Neural progenitor cell (in vitro differentiated cells): ENCODE measurements at regions not wholly inside any gene's neighbourhood (a gene's known extent, or its start where the extent isn't known, plus 50 kb on each side); places are given as distances from the start of the nearest gene placed in this dataset.
A peak's percentile ranks its signal among the peaks of the same experiment; 100 is the strongest.

ENCODE experiments used
- DNase-seq: peaks from one replicate; pipeline ENCODE4 v3.0.0-alpha.2; 2016; ENCODE audit warnings: low spot score
- H2AFZ ChIP-seq: fragments of 200-600 bp; sonication (generic); replicated peaks from 2 replicates; pipeline ENCODE4 v1.6.1; 2016; ENCODE audit warnings: antibody characterized with exemption
- H3F3A ChIP-seq: fragments of 200-600 bp; sonication (generic); 2 replicates; pipeline ENCODE4 v1.6.1; 2016; ENCODE audit warnings: antibody characterized with exemption, low read depth
- H3K27ac ChIP-seq: fragments of 200-600 bp; sonication (generic); 2 replicates; pipeline ENCODE4 v1.5.1; 2016; ENCODE audit warnings: mild to moderate bottlenecking
- H3K27me3 ChIP-seq: fragments of 200-600 bp; sonication (generic); 2 replicates; pipeline ENCODE4 v1.6.1; 2016; ENCODE audit warnings: mild to moderate bottlenecking, moderate library complexity
- H3K36me3 ChIP-seq: fragments of 200-600 bp; sonication (generic); 2 replicates; pipeline ENCODE4 v1.5.1; 2016
- H3K4me1 ChIP-seq: fragments of 200-600 bp; sonication (generic); 2 replicates; pipeline ENCODE4 v1.6.1; 2016; ENCODE audit warnings: mixed run types
- H3K4me2 ChIP-seq: fragments of 200-600 bp; sonication (generic); 2 replicates; pipeline ENCODE4 v1.6.1; 2016
- H3K4me3 ChIP-seq: fragments of 200-600 bp; sonication (generic); 2 replicates; pipeline ENCODE4 v1.5.1; 2016
- H3K79me2 ChIP-seq: fragments of 200-600 bp; sonication (generic); 2 replicates; pipeline ENCODE4 v1.6.1; 2016; ENCODE audit warnings: low read depth
- H3K9ac ChIP-seq: fragments of 200-600 bp; sonication (generic); 2 replicates; pipeline ENCODE4 v1.6.1; 2016
- H3K9me3 ChIP-seq: fragments of 200-600 bp; sonication (generic); 2 replicates; pipeline ENCODE4 v1.5.1; 2016; ENCODE audit warnings: low read depth
- H4K20me1 ChIP-seq: fragments of 200-600 bp; sonication (generic); 2 replicates; pipeline ENCODE4 v1.6.1; 2016; ENCODE audit warnings: low read depth
- H3K27ac Mint-ChIP-seq: 3 replicates; pipeline ENCODE4 v1.8.0; 2021; ENCODE audit warnings: mixed read lengths
- H3K27me3 Mint-ChIP-seq: 2 replicates; pipeline ENCODE4 v1.8.0; 2022; ENCODE audit warnings: low read depth, mild to moderate bottlenecking, inconsistent platforms, moderate library complexity, mixed read lengths; ENCODE audit not compliant: insufficient read depth
- H3K36me3 Mint-ChIP-seq: 3 replicates; pipeline ENCODE4 v1.8.0; 2021; ENCODE audit warnings: mixed read lengths
- H3K4me1 Mint-ChIP-seq: 3 replicates; pipeline ENCODE4 v1.8.0; 2021; ENCODE audit warnings: mixed read lengths
- H3K4me3 Mint-ChIP-seq: 3 replicates; pipeline ENCODE4 v1.8.0; 2021; ENCODE audit warnings: mild to moderate bottlenecking, moderate library complexity, mixed read lengths
- H3K9me3 Mint-ChIP-seq: 3 replicates; pipeline ENCODE4 v1.8.0; 2020; ENCODE audit warnings: mixed read lengths
- EZH2 ChIP-seq: fragments of 200-600 bp; sonication (generic); IDR thresholded peaks from 2 replicates; pipeline ENCODE4 v1.6.1; 2017; ENCODE audit warnings: antibody characterized with exemption, mild to moderate bottlenecking, moderate library complexity
- EZH2phosphoT487 ChIP-seq: fragments of 200-600 bp; sonication (generic); IDR thresholded peaks from 2 replicates; pipeline ENCODE4 v1.6.1; 2017; ENCODE audit warnings: antibody characterized with exemption
- TF ChIP-seq, protein P1 (sequence below): fragments of 200-600 bp; sonication (generic); IDR thresholded peaks from 2 replicates; pipeline ENCODE4 v1.5.1; 2017; ENCODE audit warnings: antibody characterized with exemption, mild to moderate bottlenecking

DNA sequence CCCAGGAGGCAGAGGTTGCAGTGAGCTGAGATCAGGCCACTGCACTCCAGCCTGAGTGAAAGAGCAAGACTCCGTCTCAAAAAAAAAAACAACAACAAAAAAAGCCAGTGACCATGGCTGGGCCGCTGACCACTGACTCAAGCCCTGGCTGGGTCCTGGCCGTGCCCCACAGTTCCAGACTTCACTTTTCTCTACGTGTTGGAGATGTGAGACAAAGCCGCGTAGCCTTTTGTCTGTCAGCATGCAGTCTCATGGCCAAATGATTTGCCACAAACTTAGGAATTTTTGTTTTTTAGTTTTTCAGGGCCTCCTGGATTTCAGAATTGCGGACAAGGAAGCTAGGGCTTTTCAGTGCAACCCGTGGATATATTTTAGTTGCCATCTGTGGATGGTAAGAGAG is 89.3 kb upstream of the CIBAR2 start:
- peaks cover 7% of the 10 kb centered on the region for H3K27me3 Mint-ChIP-seq
- H3K9ac ChIP-seq: no peak overlapping the region
- no peaks in the 10 kb centered on the region for H3K9me3 Mint-ChIP-seq
- peaks cover 67% of the 10 kb centered on the region for H3K4me1 Mint-ChIP-seq
- no peaks in the 10 kb centered on the region for H3K9me3 ChIP-seq
- no peaks in the 10 kb centered on the region for H3K79me2 ChIP-seq
- no peaks in the 10 kb centered on the region for H4K20me1 ChIP-seq
- H3K27ac ChIP-seq: peak overlapping the region; percentile 58
- H2AFZ ChIP-seq: no peak overlapping the region
- peak overlapping the region; percentile 9 for H3K4me2 ChIP-seq
- no peak for TF ChIP-seq EZH2
- TF ChIP-seq EZH2phosphoT487: no peak
- TF ChIP-seq, protein P1, sequence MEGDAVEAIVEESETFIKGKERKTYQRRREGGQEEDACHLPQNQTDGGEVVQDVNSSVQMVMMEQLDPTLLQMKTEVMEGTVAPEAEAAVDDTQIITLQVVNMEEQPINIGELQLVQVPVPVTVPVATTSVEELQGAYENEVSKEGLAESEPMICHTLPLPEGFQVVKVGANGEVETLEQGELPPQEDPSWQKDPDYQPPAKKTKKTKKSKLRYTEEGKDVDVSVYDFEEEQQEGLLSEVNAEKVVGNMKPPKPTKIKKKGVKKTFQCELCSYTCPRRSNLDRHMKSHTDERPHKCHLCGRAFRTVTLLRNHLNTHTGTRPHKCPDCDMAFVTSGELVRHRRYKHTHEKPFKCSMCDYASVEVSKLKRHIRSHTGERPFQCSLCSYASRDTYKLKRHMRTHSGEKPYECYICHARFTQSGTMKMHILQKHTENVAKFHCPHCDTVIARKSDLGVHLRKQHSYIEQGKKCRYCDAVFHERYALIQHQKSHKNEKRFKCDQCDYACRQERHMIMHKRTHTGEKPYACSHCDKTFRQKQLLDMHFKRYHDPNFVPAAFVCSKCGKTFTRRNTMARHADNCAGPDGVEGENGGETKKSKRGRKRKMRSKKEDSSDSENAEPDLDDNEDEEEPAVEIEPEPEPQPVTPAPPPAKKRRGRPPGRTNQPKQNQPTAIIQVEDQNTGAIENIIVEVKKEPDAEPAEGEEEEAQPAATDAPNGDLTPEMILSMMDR: no peak
- H3K4me3 ChIP-seq: no peak overlapping the region
- no peaks in the 10 kb centered on the region for H3K36me3 Mint-ChIP-seq
- H3K4me3 Mint-ChIP-seq: peak overlapping the region; percentile 39
- peaks cover 28% of the 10 kb centered on the region for H3F3A ChIP-seq
- no peaks in the 10 kb centered on the region for H3K27me3 ChIP-seq
- H3K4me1 ChIP-seq: peaks cover 35% of the 10 kb centered on the region
- peak; percentile 39 for DNase-seq
- H3K36me3 ChIP-seq: no peaks in the 10 kb centered on the region
- H3K27ac Mint-ChIP-seq: peak overlapping the region; percentile 97

DNA sequence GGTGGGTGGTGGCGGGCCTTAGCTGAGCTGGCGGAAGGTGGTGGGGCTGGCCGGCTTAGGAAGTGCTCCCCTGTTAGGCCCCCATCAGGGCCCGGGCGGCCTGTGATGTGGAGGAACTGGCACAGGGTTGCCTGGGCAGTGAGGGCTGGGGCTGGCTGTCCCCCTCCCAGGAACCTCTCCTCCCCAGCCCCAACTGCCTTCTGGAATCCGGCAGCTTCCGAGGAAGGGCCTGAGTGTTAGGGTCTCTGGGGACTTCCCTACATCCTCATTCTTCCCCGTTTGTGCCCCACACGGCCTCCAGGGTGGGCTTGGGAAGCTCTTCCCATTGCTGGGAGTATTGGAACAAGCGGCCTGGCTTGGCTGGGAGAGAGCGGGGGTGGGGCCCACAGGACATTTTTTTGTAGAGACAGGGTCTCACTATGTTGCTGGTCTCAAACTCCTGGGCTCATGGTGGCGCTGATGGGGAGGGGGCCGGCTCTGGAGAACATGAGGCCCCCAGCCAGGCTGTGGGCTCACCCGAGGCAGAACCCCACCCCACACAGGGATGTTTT is 89.9 kb upstream of the CIBAR2 start:
- H3K9me3 ChIP-seq: no peaks in the 10 kb centered on the region
- DNase-seq: peak; percentile 47
- H3K4me1 ChIP-seq: peaks cover 40% of the 10 kb centered on the region
- H3K36me3 Mint-ChIP-seq: no peaks in the 10 kb centered on the region
- no peaks in the 10 kb centered on the region for H4K20me1 ChIP-seq
- TF ChIP-seq EZH2phosphoT487 (no peak), EZH2 (no peak)
- TF ChIP-seq, protein P1: no peak
- H3F3A ChIP-seq: peaks cover 28% of the 10 kb centered on the region
- H3K9me3 Mint-ChIP-seq: no peaks in the 10 kb centered on the region
- peak overlapping the region; percentile 9 for H3K4me2 ChIP-seq
- H2AFZ ChIP-seq: no peak overlapping the region
- H3K27ac Mint-ChIP-seq: peak overlapping the region; percentile 97
- H3K27me3 Mint-ChIP-seq: peaks cover 7% of the 10 kb centered on the region
- no peaks in the 10 kb centered on the region for H3K36me3 ChIP-seq
- no peaks in the 10 kb centered on the region for H3K27me3 ChIP-seq
- H3K79me2 ChIP-seq: no peaks in the 10 kb centered on the region
- H3K4me1 Mint-ChIP-seq: peaks cover 68% of the 10 kb centered on the region
- peak overlapping the region; percentile 58 for H3K27ac ChIP-seq
- no peak overlapping the region for H3K4me3 Mint-ChIP-seq
- H3K4me3 ChIP-seq: no peak overlapping the region
- no peak overlapping the region for H3K9ac ChIP-seq

DNA sequence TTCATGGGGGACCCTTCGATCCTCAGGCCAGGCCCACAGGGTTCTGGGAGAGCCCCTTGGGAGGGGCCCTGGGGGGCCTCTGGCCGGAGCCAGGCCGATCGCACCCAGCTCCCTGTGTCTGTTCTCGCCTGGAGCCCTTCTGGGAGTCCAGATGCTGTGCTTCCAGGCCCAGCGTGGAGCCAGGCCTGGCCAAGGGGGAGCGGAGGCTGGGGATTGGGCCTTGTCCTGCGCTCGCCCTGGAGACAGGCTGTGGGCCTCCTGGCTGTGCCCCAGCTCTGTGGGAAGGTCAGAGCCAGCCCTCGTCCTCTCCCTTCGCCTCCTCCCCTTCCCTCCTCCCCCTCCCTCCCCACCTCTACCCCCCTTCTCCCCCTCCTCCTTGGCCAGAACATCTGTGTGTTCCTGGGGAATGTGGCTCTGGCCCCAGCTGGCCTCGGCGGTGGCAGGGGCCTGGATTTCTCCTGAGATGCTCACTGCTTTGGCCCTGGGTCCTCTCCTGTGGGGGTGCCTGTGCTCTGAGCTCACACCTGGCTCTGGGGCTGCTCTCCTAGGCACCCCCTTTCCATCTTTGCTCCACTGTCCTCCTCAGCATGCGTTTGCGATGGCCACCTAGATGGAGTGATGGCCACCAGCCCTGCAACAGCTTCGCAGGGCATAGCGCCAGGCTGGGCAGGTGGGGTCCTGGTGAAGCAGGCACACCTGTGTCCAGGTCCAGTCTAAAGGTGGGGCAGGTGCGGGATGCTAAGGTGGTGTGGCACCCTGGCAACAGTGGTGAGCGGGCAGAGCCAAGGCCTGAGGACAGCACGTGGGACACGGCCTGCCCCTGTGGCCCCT is 90.6 kb upstream of the CIBAR2 start:
- Mint-ChIP-seq H3K36me3 (no peaks in the 10 kb centered on the region), H3K4me3 (no peak overlapping the region), H3K4me1 (peaks cover 69% of the 10 kb centered on the region), H3K27me3 (peaks cover 7% of the 10 kb centered on the region), H3K9me3 (no peaks in the 10 kb centered on the region), H3K27ac (peak overlapping the region; percentile 93)
- Histone ChIP-seq H3K36me3 (no peaks in the 10 kb centered on the region), H3K79me2 (no peaks in the 10 kb centered on the region), H3F3A (peaks cover 28% of the 10 kb centered on the region), H4K20me1 (no peaks in the 10 kb centered on the region), H3K9me3 (no peaks in the 10 kb centered on the region), H3K4me2 (peak overlapping the region; percentile 54), H2AFZ (no peak overlapping the region), H3K27ac (no peak overlapping the region), H3K4me3 (no peak overlapping the region), H3K4me1 (peaks cover 47% of the 10 kb centered on the region), H3K9ac (no peak overlapping the region), H3K27me3 (no peaks in the 10 kb centered on the region)
- TF ChIP-seq EZH2phosphoT487 (no peak), EZH2 (no peak)
- TF ChIP-seq, protein P1: no peak
- DNase-seq: peak; percentile 83
